DND-41 (cell line): ENCODE measurements at regions not wholly inside any gene's neighbourhood (a gene's known extent, or its start where the extent isn't known, plus 50 kb on each side); places are given as distances from the start of the nearest gene placed in this dataset.

Experiments used
- EZH2 ChIP-seq: IDR thresholded peaks from 3 replicates; pipeline ENCODE4 v1.6.1; 2012; ENCODE audit warnings: borderline replicate concordance, low read depth, mild to moderate bottlenecking, moderate library complexity, low read length, inconsistent platforms; ENCODE audit not compliant: severe bottlenecking
- TF ChIP-seq, protein P1 (sequence below): IDR thresholded peaks from 2 replicates; pipeline ENCODE4 v1.5.1; 2012; ENCODE audit warnings: borderline replicate concordance, low read length, moderate library complexity, mild to moderate bottlenecking; ENCODE audit not compliant: poor library complexity, severe bottlenecking; ENCODE audit errors: extremely low read depth

DNA sequence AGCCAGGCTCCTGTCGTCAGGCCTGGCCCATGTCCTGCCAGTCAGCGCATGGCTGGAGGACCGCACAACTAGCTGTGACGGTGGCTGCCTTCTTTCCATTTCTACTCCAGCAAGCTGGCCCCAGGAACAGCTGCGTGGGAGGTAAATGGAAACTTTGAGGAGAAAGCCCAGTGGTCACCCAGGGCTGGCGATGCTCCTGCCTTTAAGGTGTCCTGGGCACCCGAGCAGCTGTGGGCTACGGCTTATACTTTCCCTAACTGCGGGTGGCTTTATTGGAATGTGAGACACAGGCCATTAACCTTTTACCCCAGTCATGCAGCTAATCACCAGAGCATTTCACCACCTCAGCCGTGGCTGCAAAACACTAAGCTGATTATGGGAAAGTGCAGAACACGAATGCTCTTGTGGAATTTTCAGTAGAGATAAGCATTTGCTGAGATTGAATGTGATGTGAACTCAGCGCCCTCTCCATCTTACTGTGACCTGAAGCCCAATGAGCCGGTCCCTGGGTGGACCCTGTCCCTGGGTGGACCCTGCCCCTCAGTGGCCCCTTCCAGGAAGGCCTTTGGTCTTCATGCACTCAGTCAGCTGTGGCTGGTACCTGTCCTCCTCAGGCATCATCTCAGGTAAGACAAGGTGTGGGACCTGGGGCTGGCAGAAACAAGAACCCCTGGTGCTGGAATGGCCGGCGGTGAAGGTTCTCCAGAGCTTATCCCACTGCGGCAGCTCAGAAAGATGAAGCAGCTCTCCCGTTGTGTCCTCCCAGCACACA lies 275.4 kb upstream of the HS6ST1 start:
- TF ChIP-seq EZH2, result no peak
- TF ChIP-seq, protein P1, sequence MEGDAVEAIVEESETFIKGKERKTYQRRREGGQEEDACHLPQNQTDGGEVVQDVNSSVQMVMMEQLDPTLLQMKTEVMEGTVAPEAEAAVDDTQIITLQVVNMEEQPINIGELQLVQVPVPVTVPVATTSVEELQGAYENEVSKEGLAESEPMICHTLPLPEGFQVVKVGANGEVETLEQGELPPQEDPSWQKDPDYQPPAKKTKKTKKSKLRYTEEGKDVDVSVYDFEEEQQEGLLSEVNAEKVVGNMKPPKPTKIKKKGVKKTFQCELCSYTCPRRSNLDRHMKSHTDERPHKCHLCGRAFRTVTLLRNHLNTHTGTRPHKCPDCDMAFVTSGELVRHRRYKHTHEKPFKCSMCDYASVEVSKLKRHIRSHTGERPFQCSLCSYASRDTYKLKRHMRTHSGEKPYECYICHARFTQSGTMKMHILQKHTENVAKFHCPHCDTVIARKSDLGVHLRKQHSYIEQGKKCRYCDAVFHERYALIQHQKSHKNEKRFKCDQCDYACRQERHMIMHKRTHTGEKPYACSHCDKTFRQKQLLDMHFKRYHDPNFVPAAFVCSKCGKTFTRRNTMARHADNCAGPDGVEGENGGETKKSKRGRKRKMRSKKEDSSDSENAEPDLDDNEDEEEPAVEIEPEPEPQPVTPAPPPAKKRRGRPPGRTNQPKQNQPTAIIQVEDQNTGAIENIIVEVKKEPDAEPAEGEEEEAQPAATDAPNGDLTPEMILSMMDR, result no peak
